C4-2B (cell line): ENCODE measurements at regions not wholly inside any gene's neighbourhood (a gene's known extent, or its start where the extent isn't known, plus 50 kb on each side); places are given as distances from the start of the nearest gene placed in this dataset.

ENCODE experiments used
- ZFX ChIP-seq: fragments of 450-650 bp; IDR thresholded peaks from 2 replicates; pipeline ENCODE4 v1.6.1; 2017
- TF ChIP-seq, protein P1 (sequence below): fragments of 450-650 bp; conservative IDR thresholded peaks from 2 replicates; pipeline ENCODE4 v1.5.1; 2017; ENCODE audit warnings: mild to moderate bottlenecking

- TF ChIP-seq, protein P1, sequence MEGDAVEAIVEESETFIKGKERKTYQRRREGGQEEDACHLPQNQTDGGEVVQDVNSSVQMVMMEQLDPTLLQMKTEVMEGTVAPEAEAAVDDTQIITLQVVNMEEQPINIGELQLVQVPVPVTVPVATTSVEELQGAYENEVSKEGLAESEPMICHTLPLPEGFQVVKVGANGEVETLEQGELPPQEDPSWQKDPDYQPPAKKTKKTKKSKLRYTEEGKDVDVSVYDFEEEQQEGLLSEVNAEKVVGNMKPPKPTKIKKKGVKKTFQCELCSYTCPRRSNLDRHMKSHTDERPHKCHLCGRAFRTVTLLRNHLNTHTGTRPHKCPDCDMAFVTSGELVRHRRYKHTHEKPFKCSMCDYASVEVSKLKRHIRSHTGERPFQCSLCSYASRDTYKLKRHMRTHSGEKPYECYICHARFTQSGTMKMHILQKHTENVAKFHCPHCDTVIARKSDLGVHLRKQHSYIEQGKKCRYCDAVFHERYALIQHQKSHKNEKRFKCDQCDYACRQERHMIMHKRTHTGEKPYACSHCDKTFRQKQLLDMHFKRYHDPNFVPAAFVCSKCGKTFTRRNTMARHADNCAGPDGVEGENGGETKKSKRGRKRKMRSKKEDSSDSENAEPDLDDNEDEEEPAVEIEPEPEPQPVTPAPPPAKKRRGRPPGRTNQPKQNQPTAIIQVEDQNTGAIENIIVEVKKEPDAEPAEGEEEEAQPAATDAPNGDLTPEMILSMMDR: no peak
- TF ChIP-seq ZFX: no peak
Observed at GRCh38 chr2:181777734-181778133, 97.4 kb upstream of the NEUROD1 start.
